ENCODE measurements at regions not wholly inside any gene's neighbourhood (a gene's known extent, or its start where the extent isn't known, plus 50 kb on each side); places are given as distances from the start of the nearest gene placed in this dataset.

- intact Hi-C loops (cut with micrococcal nuclease; ENCODE audit: unreplicated experiment) = no loop called here
- H3K9me3 Mint-ChIP-seq (ENCODE audit: low read depth, unreplicated experiment) = peaks cover 6% of the 10 kb centered on the region
- H3K4me3 Mint-ChIP-seq (ENCODE audit: low read depth, unreplicated experiment) = no peak overlapping the region
- TF ChIP-seq CTCF (IDR thresholded peaks at IDR 0.05; ENCODE audit: unreplicated experiment) = no peak
- H3K27me3 Mint-ChIP-seq (ENCODE audit: unreplicated experiment) = no peaks in the 10 kb centered on the region
- H3K4me1 Mint-ChIP-seq (ENCODE audit: low read depth, unreplicated experiment) = no peaks in the 10 kb centered on the region
- H3K27ac Mint-ChIP-seq (ENCODE audit: unreplicated experiment) = no peak overlapping the region
- H3K36me3 Mint-ChIP-seq (ENCODE audit: insufficient read depth, unreplicated experiment) = no peaks in the 10 kb centered on the region
- no TSS peak for BruUV-seq (replicated peaks)
- no peak for DNase-seq
- CTCF ChIA-PET = no interaction called here
Observed at GRCh38 chr3:6578526-6578925, 282.4 kb upstream of the GRM7 start.

- Mint-ChIP-seq H3K36me3 (ENCODE audit: insufficient read depth, unreplicated experiment) (no peaks in the 10 kb centered on the region), H3K9me3 (ENCODE audit: low read depth, unreplicated experiment) (peaks cover 8% of the 10 kb centered on the region), H3K27ac (ENCODE audit: unreplicated experiment) (no peak overlapping the region), H3K4me3 (ENCODE audit: low read depth, unreplicated experiment) (no peak overlapping the region), H3K27me3 (ENCODE audit: unreplicated experiment) (no peaks in the 10 kb centered on the region), H3K4me1 (ENCODE audit: low read depth, unreplicated experiment) (no peaks in the 10 kb centered on the region)
- intact Hi-C loops (cut with micrococcal nuclease; ENCODE audit: unreplicated experiment) = no loop called here
- DNase-seq = no peak
- BruUV-seq (replicated peaks) = no TSS peak
- no peak for TF ChIP-seq CTCF (IDR thresholded peaks at IDR 0.05; ENCODE audit: unreplicated experiment)
- CTCF ChIA-PET = no interaction called here
Observed at GRCh38 chr3:6580808-6581207, 280.1 kb upstream of the GRM7 start.

- no peak for TF ChIP-seq CTCF (IDR thresholded peaks at IDR 0.05; ENCODE audit: unreplicated experiment)
- no peak for DNase-seq
- H3K9me3 Mint-ChIP-seq (ENCODE audit: low read depth, unreplicated experiment) = peaks cover 11% of the 10 kb centered on the region
- H3K4me1 Mint-ChIP-seq (ENCODE audit: low read depth, unreplicated experiment) = no peaks in the 10 kb centered on the region
- CTCF ChIA-PET = no interaction called here
- H3K4me3 Mint-ChIP-seq (ENCODE audit: low read depth, unreplicated experiment) = no peak overlapping the region
- H3K27me3 Mint-ChIP-seq (ENCODE audit: unreplicated experiment) = no peaks in the 10 kb centered on the region
- no TSS peak for BruUV-seq (replicated peaks)
- intact Hi-C loops (cut with micrococcal nuclease; ENCODE audit: unreplicated experiment) = no loop called here
- no peaks in the 10 kb centered on the region for H3K36me3 Mint-ChIP-seq (ENCODE audit: insufficient read depth, unreplicated experiment)
- no peak overlapping the region for H3K27ac Mint-ChIP-seq (ENCODE audit: unreplicated experiment)
Observed at GRCh38 chr3:6585360-6585759, 275.6 kb upstream of the GRM7 start.

- no TSS peak for BruUV-seq (replicated peaks)
- CTCF ChIA-PET = no interaction called here
- no peak overlapping the region for H3K4me3 Mint-ChIP-seq (ENCODE audit: low read depth, unreplicated experiment)
- no peak for DNase-seq
- no peak overlapping the region for H3K27ac Mint-ChIP-seq (ENCODE audit: unreplicated experiment)
- no peaks in the 10 kb centered on the region for H3K4me1 Mint-ChIP-seq (ENCODE audit: low read depth, unreplicated experiment)
- intact Hi-C loops (cut with micrococcal nuclease; ENCODE audit: unreplicated experiment) = no loop called here
- TF ChIP-seq CTCF (IDR thresholded peaks at IDR 0.05; ENCODE audit: unreplicated experiment) = no peak
- H3K27me3 Mint-ChIP-seq (ENCODE audit: unreplicated experiment) = no peaks in the 10 kb centered on the region
- H3K9me3 Mint-ChIP-seq (ENCODE audit: low read depth, unreplicated experiment) = peaks cover 42% of the 10 kb centered on the region
- no peaks in the 10 kb centered on the region for H3K36me3 Mint-ChIP-seq (ENCODE audit: insufficient read depth, unreplicated experiment)
Observed at GRCh38 chr3:6600237-6600636, 260.7 kb upstream of the GRM7 start.

- H3K27ac Mint-ChIP-seq (ENCODE audit: unreplicated experiment) = no peak overlapping the region
- H3K4me1 Mint-ChIP-seq (ENCODE audit: low read depth, unreplicated experiment) = no peaks in the 10 kb centered on the region
- CTCF ChIA-PET = no interaction called here
- H3K36me3 Mint-ChIP-seq (ENCODE audit: insufficient read depth, unreplicated experiment) = no peaks in the 10 kb centered on the region
- H3K9me3 Mint-ChIP-seq (ENCODE audit: low read depth, unreplicated experiment) = peaks cover 35% of the 10 kb centered on the region
- no peak for TF ChIP-seq CTCF (IDR thresholded peaks at IDR 0.05; ENCODE audit: unreplicated experiment)
- no peak overlapping the region for H3K4me3 Mint-ChIP-seq (ENCODE audit: low read depth, unreplicated experiment)
- DNase-seq = no peak
- intact Hi-C loops (cut with micrococcal nuclease; ENCODE audit: unreplicated experiment) = no loop called here
- BruUV-seq (replicated peaks) = no TSS peak
- H3K27me3 Mint-ChIP-seq (ENCODE audit: unreplicated experiment) = no peaks in the 10 kb centered on the region
Observed at GRCh38 chr3:6601374-6601773, 259.5 kb upstream of the GRM7 start.

All from Calu3 (cell line).